ENCODE measurements at regions not wholly inside any gene's neighbourhood (a gene's known extent, or its start where the extent isn't known, plus 50 kb on each side); places are given as distances from the start of the nearest gene placed in this dataset.
A peak's percentile ranks its signal among the peaks of the same experiment; 100 is the strongest.

DNA sequence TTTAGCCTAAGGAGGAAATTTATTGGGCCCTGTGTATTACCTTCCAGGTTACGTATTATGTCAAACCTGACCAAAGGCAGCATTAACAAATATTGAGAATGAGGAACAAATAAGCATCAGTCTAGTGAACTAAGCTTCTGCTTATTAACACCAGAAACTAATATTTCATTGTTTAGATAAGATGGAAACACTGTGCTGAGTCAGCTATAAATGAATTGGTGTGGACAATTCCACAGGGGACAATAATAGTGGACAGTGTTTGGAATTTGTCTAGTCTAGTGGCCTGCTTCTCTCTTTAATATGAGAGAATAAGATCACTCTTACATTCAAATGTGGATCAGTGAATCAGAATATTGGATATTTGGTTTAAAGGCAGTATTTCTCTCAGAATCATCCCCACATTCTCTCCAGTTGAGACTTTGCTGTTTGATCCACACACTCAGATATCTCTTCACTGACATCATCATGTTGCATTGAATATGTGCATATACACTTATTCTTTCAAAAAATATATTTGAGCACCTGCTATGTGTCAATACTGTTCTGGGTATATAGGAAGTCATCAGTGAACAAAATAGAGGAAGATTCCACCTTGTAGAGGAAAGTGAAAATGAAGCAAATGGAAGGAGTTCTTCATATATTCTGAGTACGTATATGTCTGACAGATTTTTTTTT is 136.3 kb downstream of the DIO2 start:
- TF ChIP-seq, protein P1, sequence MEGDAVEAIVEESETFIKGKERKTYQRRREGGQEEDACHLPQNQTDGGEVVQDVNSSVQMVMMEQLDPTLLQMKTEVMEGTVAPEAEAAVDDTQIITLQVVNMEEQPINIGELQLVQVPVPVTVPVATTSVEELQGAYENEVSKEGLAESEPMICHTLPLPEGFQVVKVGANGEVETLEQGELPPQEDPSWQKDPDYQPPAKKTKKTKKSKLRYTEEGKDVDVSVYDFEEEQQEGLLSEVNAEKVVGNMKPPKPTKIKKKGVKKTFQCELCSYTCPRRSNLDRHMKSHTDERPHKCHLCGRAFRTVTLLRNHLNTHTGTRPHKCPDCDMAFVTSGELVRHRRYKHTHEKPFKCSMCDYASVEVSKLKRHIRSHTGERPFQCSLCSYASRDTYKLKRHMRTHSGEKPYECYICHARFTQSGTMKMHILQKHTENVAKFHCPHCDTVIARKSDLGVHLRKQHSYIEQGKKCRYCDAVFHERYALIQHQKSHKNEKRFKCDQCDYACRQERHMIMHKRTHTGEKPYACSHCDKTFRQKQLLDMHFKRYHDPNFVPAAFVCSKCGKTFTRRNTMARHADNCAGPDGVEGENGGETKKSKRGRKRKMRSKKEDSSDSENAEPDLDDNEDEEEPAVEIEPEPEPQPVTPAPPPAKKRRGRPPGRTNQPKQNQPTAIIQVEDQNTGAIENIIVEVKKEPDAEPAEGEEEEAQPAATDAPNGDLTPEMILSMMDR (IDR thresholded peaks at IDR 0.05; ENCODE audit: insufficient read depth, low read depth, low read length, missing control alignments) = no peak
- DNase-seq (ENCODE audit: low read depth) = no peak

DNA sequence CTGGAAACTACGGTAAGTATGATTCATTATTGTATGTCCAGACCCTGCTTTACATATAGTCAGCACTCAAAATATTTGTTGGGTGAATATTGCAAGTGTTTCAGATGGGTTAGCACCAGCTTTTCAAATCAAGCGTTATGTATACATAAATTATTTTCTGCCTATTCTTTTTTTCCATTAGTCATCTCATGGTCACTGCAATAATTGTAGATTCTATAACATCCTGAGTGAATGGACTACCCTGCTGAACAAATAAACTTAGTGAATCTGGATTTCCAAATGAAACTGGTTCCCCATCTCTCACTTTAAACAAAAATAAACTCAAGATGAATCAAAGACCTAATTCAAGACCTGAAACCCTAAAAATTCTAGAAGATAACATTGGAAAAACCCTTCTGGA is 152.3 kb downstream of the DIO2 start:
- no peak for DNase-seq (ENCODE audit: low read depth)
- TF ChIP-seq, protein P1 (IDR thresholded peaks at IDR 0.05; ENCODE audit: insufficient read depth, low read depth, low read length, missing control alignments) = no peak
- no peak overlapping the region for H3K4me3 ChIP-seq (ENCODE audit: low read length)

More for the DNA sequence above, 136.3 kb downstream of the DIO2 start:
- H3K4me3 ChIP-seq (ENCODE audit: low read length) = no peak overlapping the region

DNA sequence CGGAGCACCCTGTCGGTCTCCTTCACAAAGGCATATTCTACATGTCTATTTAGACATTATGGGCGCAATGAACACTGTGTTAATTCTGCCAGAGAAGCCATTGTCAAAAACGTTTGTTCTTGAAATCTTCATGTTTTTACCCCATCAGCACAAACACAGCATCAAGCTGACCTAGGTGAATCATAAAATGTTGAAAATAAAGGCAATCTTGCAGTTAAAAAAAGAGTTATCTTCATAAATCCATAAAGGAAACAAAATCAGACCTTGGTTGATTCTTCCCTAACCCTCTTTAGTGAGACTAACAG is 154.9 kb downstream of the DIO2 start:
- H3K4me3 ChIP-seq (ENCODE audit: low read length) = no peak overlapping the region
- no peak for DNase-seq (ENCODE audit: low read depth)
- TF ChIP-seq, protein P1 (IDR thresholded peaks at IDR 0.05; ENCODE audit: insufficient read depth, low read depth, low read length, missing control alignments) = no peak

DNA sequence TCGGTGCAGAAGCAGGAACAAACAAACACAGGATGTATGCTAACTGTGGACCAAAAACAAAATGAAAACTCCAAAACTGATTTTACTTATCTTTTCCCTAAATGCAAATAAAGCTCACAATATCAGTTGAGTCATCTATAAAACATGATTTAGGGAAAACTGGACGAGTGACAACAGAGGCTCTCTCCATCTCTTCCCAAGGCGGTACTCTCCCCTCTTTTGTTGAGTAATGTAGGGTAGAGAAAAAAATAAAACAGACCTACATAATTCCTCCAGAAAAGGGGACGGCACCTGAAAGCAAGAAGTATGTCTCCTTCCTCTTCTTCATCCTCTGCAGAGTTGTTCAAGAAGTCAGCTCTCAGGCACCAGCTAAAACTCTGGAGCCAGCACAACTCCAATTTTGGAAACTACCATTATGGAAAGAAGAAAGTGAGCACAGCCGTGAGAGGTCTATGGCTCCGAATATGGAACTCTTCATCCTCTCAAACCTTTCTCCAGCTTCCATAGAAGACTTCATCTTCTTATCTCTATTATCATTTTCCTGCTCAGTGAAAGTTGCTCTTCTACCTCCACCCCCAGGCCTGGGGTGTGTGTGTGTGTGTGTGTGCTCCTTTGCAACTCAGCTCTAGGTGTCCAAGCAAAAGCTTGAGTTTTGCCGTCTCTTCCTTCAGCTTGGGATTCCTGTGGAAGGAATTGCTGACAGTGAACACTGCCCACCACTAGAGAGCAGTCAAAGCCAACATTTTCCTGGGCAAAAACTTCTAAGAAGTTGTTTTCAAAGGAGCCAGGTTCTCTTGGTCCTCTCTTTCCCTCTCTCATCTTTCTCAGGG is 155.4 kb downstream of the DIO2 start:
- no peak overlapping the region for H3K4me3 ChIP-seq (ENCODE audit: low read length)
- peak; percentile 64 for DNase-seq (ENCODE audit: low read depth)
- TF ChIP-seq, protein P1 (IDR thresholded peaks at IDR 0.05; ENCODE audit: insufficient read depth, low read depth, low read length, missing control alignments) = peak; percentile 89

DNA sequence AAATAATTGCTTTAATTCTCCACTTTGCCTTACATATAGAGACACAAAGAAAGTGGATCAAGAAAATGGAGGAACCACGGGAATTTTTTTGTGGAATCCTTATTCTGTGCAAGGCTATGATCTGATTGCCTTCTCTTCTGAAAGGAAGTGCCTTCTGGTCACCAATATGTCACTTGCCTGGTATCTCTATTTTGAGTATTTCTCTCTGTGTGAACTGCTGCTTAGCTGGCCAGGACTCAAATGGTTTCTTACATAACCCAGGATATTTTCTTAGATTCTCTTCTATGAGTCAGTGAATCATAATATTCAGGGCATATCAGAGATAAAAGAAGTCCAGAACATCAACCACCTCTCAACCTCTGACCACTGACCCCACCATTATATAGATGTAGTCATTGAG is 156.1 kb downstream of the DIO2 start:
- TF ChIP-seq, protein P1 (IDR thresholded peaks at IDR 0.05; ENCODE audit: insufficient read depth, low read depth, low read length, missing control alignments) = no peak
- DNase-seq (ENCODE audit: low read depth) = no peak
- no peak overlapping the region for H3K4me3 ChIP-seq (ENCODE audit: low read length)

DNA sequence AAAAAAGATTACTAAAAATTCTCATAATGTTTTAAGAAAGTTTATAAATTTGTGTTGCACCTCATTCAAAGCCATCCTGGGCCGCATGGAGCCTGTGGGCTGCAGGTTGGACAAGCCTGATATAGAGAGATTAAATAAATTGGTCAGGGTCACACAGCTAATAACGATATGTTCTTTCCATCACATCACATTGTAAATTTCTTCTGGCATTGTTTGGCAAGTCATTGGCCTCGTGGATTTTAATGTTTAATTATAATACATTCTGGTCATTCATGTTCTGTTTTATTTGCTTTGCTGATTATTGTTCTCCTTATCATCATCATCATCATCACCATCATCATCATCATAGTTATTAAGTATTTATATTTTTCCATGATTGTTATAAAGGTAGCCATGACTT is 157.3 kb downstream of the DIO2 start:
- DNase-seq (ENCODE audit: low read depth) = no peak
- TF ChIP-seq, protein P1 (IDR thresholded peaks at IDR 0.05; ENCODE audit: insufficient read depth, low read depth, low read length, missing control alignments) = no peak
- no peak overlapping the region for H3K4me3 ChIP-seq (ENCODE audit: low read length)
